ENCODE measurements at regions not wholly inside any gene's neighbourhood (a gene's known extent, or its start where the extent isn't known, plus 50 kb on each side); places are given as distances from the start of the nearest gene placed in this dataset.

DNA sequence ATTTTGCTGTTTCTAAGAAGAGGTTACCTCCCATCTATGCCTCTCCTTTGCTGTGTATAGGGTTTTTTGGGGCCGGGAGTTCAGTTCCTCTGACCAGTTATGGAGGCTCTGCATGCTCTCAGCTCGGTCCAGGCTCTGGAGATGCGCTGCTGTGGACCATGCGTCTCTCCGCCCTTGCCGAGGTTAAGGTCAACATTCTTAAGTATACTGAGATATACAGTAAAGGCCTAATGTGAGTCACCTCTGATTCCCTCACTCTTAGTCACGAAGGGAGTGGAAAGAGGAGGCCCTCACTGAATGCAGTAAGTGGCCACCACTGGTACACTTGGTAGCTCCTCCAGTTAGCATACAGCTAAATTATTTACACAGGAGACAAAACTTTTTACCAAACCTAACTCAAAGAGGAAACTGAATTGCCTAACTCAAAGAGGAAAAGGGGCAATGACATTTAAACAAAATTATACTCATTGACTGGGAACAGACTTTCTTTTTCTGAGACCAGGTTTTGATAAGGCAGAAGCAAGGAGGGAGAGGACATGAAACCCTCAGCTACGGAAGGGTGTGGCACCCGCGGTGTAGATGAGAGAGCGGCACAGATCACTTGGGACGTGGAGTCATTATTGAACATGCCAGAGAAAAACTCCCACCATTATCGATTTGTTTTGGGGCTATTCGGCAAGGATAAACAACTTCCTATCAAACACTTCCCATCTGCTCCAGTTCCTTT, 98.7 kb downstream of the COPS8 start:
- Histone ChIP-seq H3K4me3 (no peak overlapping the region), H3K27me3 (peaks cover 0 to 5% (median 0%) of the 10 kb centered on the region in 3 donors), H3K36me3 (no peaks in the 10 kb centered on the region), H3K4me1 (no peaks in the 10 kb centered on the region), H3K27ac (no peak overlapping the region), H3K9me3 (no peaks in the 10 kb centered on the region)
- 70 to 83% (median 81%) methylated on average over 14 of the region's 14 CpGs for WGBS, 5 donors
- no peak for DNase-seq
- TF ChIP-seq, protein P1, sequence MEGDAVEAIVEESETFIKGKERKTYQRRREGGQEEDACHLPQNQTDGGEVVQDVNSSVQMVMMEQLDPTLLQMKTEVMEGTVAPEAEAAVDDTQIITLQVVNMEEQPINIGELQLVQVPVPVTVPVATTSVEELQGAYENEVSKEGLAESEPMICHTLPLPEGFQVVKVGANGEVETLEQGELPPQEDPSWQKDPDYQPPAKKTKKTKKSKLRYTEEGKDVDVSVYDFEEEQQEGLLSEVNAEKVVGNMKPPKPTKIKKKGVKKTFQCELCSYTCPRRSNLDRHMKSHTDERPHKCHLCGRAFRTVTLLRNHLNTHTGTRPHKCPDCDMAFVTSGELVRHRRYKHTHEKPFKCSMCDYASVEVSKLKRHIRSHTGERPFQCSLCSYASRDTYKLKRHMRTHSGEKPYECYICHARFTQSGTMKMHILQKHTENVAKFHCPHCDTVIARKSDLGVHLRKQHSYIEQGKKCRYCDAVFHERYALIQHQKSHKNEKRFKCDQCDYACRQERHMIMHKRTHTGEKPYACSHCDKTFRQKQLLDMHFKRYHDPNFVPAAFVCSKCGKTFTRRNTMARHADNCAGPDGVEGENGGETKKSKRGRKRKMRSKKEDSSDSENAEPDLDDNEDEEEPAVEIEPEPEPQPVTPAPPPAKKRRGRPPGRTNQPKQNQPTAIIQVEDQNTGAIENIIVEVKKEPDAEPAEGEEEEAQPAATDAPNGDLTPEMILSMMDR (IDR thresholded peaks at IDR 0.05), result no peak
- no peak for TF ChIP-seq POLR2AphosphoS5 (IDR thresholded peaks at IDR 0.05)
- TF ChIP-seq POLR2A (IDR thresholded peaks at IDR 0.05), result no peak
- no peak for TF ChIP-seq EP300 (IDR thresholded peaks at IDR 0.05)
- intact Hi-C loops (cut with DNase I; ENCODE audit: low total_unique reads), result no loop called here

DNA sequence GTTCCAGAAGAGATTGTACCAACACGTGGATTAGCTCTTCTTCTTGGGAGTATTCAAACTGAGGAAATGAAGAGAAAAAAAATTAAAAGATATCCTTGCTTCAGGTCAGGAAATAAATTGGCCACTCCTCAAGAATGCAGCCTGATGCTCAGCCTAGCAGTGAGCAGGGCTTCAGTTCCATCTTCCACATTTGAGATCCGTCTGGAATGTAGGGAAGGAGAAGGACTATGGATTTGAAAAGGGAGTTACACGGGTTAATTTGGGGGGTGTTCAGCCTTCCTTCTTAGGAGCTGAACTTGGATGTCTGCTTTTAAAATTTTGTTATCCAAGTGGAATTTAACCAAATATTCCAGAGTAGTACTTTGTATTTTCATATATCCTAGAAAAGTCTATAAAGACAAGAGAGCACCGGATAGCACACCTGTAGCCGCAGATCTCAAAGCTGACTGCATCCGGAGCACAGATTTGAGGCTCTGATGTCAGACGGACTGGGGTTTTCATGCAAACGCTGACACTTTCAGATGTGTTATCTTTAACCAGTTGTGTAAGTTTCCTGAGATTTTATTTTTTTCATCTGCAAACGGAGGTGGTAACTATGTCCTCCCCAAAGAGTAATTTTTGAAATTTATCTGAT, 99.3 kb downstream of the COPS8 start:
- WGBS, 5 donors, result 67 to 76% (median 72%) methylated on average over 9 of the region's 9 CpGs
- H3K4me3 ChIP-seq, result no peak overlapping the region
- intact Hi-C loops (cut with DNase I; ENCODE audit: low total_unique reads), result no loop called here
- no peaks in the 10 kb centered on the region for H3K36me3 ChIP-seq
- H3K27ac ChIP-seq, result no peak overlapping the region
- H3K27me3 ChIP-seq, result peaks cover 0 to 5% (median 0%) of the 10 kb centered on the region in 3 donors
- H3K4me1 ChIP-seq, result no peaks in the 10 kb centered on the region
- TF ChIP-seq EP300 (IDR thresholded peaks at IDR 0.05), result no peak
- no peak for TF ChIP-seq POLR2A (IDR thresholded peaks at IDR 0.05)
- TF ChIP-seq, protein P1 (IDR thresholded peaks at IDR 0.05), result no peak
- TF ChIP-seq POLR2AphosphoS5 (IDR thresholded peaks at IDR 0.05), result no peak
- no peak for DNase-seq
- no peaks in the 10 kb centered on the region for H3K9me3 ChIP-seq

DNA sequence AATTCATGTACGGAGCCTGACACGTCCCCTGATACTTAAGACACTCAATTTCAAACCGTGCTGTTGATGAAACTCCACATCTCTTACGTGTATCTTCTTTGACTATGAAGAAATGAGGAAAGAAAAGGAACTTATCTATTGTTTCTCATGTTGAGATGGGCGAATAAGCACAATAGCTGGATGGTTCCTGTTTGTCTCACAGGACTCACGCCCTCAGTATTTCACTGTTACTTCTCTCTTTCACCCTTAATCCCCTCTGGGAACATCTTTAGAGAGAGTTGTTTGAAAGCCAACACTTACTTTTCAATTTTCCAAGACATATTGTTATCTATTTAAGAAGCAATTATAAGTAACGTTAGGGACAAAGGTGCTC, 99.8 kb downstream of the COPS8 start:
- intact Hi-C loops (cut with DNase I; ENCODE audit: low total_unique reads), result no loop called here
- Histone ChIP-seq H3K36me3 (no peaks in the 10 kb centered on the region), H3K4me1 (no peaks in the 10 kb centered on the region), H3K4me3 (no peak overlapping the region), H3K27me3 (peaks cover 0 to 5% (median 0%) of the 10 kb centered on the region in 3 donors), H3K27ac (no peak overlapping the region), H3K9me3 (no peaks in the 10 kb centered on the region)
- TF ChIP-seq POLR2A (IDR thresholded peaks at IDR 0.05), result no peak
- TF ChIP-seq EP300 (IDR thresholded peaks at IDR 0.05), result no peak
- no peak for TF ChIP-seq POLR2AphosphoS5 (IDR thresholded peaks at IDR 0.05)
- TF ChIP-seq, protein P1 (IDR thresholded peaks at IDR 0.05), result no peak
- WGBS, 5 donors, result 64 to 72% (median 69%) methylated on average over 7 of the region's 7 CpGs
- no peak for DNase-seq

DNA sequence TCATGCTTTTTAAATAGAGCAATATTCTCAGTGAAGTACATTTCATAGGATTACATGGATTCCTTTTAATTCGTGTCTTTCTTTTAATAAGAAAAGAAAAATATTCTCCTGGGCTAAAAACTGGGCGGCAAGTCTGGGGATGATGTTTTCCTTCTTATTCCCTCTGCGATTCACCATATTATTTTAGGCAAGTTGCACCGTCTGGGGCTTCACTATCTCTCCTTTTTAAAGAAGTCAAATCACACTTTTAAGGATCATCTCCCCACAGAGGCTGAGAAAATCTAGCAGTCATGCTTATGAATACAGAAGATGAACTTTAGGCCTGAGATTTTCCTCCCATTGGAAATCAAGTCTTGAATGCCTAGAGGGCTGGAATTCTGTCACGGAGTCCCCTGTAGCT, 104.1 kb downstream of the COPS8 start:
- Histone ChIP-seq H3K4me1 (peaks cover 0 to 6% (median 0%) of the 10 kb centered on the region in 4 donors), H3K9me3 (no peaks in the 10 kb centered on the region), H3K27me3 (no peaks in the 10 kb centered on the region), H3K27ac (no peak overlapping the region), H3K36me3 (no peaks in the 10 kb centered on the region), H3K4me3 (no peak overlapping the region)
- WGBS, 5 donors, result 84 to 94% (median 91%) methylated on average over 5 of the region's 5 CpGs
- DNase-seq, result no peak
- intact Hi-C loops (cut with DNase I; ENCODE audit: low total_unique reads), result no loop called here
- no peak for TF ChIP-seq EP300 (IDR thresholded peaks at IDR 0.05)
- TF ChIP-seq, protein P1 (IDR thresholded peaks at IDR 0.05), result no peak
- no peak for TF ChIP-seq POLR2A (IDR thresholded peaks at IDR 0.05)
- no peak for TF ChIP-seq POLR2AphosphoS5 (IDR thresholded peaks at IDR 0.05)

All from stomach (tissue), 8 donors.